GM21717 (cell line): ENCODE measurements at regions not wholly inside any gene's neighbourhood (a gene's known extent, or its start where the extent isn't known, plus 50 kb on each side); places are given as distances from the start of the nearest gene placed in this dataset.

Experiments
- ATAC-seq: cut with Tn5 transposase; IDR thresholded peaks from one replicate; pipeline ENCODE4 v1.9.1; 2021; ENCODE audit warnings: mild to moderate bottlenecking, moderate library complexity; ENCODE audit not compliant: unreplicated experiment

GRCh38 chr7:110322796-110323195 lies 768.1 kb upstream of the LRRN3 start:
- no peak for ATAC-seq

- ATAC-seq = no peak
These were observed 764.0 kb upstream of the LRRN3 start for GRCh38 chr7:110326966-110327365.

GRCh38 chr7:110336423-110336822 lies 754.5 kb upstream of the LRRN3 start:
- ATAC-seq = no peak

GRCh38 chr7:110337646-110338045 lies 753.3 kb upstream of the LRRN3 start:
- no peak for ATAC-seq

DNA sequence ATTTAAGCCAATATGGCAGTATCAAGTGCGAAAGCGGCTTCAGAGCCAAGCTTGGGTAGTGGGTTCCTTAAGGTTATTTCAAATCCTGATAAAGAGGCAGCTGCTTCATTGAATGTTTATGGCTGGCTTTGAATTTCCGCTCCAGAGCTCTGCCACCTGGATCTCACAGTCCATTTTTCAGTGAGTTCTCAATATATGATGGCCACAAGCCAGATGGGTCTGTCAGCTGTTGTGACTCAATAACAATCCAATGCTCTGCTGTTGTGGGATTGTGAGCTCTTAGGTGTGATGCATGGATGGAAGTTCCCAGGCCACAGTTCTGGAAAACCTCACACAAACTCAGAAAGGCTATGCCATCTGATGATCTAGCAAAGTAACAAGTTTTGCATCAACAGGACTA lies 743.8 kb upstream of the LRRN3 start:
- ATAC-seq = no peak

- no peak for ATAC-seq
These were observed 734.5 kb upstream of the LRRN3 start for GRCh38 chr7:110356438-110356837.

DNA sequence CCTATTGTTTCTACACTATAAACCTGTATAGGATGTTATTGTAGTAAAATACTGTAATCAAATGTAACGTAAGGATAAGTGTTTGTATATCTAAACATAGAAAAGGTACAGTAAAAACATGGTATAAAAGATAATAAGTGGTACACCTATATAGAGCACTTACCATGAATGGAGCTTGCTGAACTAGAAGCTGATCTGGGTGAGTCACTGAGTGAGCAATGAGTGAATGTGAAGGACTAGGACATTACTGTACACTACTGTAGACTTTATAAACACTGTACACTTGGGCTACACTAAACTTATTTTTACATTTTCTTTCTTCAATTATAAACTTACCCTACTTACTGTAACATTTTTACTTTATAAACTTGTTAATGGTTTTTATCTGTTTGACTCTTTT lies 732.9 kb upstream of the LRRN3 start:
- no peak for ATAC-seq

DNA sequence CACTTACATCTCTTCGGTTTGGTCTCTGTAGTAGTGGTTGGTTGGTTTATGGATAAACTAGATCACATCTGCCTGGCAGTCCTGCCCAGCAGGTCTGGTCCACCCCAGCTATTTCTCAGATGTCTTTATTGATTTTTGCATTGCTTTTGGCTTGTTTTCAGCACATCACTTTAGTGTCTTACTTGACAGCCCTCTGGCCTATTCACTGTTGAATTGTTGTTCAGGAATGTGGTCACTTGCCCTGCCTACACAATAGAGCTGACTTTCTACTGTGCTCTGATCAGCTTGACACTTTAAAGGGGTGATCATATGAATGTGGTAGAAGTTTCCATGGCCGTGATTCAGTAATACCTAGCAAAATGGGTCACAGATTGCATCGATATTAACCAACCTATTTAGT lies 719.2 kb upstream of the LRRN3 start:
- no peak for ATAC-seq

- ATAC-seq = no peak
These were observed 718.2 kb upstream of the LRRN3 start for GRCh38 chr7:110372685-110373084.

DNA sequence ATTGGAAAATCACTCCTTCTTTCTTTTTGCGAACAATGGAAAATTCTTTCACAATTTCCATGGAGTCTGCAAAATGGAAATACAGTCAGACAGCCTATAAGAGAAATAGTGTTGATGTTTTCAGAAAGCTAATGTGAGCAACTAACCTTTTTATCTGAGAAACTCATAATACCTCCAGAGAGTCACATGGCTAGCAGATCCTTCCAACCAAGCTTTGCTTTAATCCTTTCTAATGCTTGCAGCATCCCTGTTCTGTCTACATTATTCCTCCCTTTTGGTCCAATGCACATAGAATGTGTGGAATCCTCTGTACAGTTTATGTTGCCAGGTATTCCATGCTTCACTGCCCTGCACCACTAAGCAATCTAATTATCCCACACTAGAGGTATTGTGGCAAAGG lies 717.5 kb upstream of the LRRN3 start:
- no peak for ATAC-seq

DNA sequence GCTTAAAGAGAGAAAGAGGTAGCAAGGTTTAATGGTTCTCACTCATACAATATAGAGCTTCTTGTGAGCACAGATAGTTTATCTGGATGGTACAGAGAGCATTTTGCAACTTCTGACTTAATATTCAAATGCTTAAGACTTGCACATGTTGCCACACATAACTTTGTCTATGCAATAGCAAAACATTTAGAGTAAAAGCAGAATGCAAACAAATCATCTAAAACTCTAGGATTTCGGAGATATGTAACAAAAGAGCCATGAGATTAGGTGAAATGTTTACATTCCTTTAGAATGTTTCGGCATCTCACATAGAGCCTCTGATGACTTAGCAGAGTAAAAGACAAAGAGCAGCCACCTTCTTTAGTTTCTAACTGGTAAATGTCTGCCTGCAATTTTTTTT lies 717.1 kb upstream of the LRRN3 start:
- no peak for ATAC-seq

GRCh38 chr7:110375068-110375467 lies 715.9 kb upstream of the LRRN3 start:
- ATAC-seq = no peak

- no peak for ATAC-seq
These were observed 708.2 kb upstream of the LRRN3 start for GRCh38 chr7:110382736-110383135.

DNA sequence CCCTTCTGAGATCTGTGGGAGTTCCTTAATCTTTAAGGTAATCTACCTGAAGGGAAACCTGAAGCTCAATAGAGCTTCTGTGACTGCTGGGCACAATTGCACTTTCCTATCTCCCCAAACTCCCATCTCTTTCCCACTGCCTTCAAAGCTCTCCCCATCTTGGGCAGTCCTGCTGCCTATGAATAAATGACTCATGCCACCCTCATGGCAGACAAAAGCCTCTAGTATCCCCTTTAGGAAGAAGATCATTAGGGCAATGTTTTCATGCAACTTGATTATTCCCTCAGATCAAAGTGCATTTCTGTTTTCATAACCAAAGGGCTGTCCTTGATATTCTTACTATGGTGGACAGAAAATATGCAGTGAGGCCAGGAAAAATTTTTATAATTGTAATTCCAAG lies 704.9 kb upstream of the LRRN3 start:
- ATAC-seq = no peak

GRCh38 chr7:110386913-110387312 lies 704.0 kb upstream of the LRRN3 start:
- ATAC-seq = no peak

DNA sequence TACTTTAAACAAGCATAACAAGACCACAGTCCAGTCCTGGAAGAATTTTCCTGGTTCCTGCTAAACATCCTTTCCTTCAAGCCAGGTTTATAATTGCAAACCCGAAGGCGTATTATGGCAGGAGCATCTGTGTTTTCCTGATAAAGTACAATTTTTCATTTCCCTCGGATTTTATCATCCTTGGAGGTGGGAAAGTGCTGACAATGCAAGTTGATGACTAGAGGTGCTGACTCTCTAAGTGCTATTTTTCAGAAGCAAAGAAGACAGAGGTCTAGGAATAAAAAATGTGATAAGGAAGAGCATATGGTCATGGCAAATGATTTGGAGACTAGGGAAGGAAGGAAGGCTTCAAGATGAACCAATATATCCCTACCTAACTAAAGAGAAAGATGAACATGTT lies 703.2 kb upstream of the LRRN3 start:
- ATAC-seq = no peak

DNA sequence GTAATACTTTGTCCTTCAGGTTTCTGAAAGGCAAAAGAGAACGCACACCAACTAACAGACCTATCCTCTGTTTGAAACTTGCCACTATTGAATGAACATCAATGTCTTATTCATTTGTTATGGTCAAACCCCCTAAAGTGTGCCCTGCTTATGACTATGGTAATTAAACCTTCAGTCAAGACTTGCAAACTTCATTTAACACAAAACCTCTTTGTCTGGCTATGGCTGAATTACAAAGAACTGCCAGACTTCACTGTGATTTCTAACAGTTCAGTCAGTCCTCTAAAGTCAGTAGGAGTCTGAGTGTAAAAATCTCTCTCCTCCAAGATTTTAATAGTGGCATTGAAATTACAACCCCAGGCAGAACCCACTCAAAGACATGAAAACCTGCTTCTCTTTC lies 702.5 kb upstream of the LRRN3 start:
- no peak for ATAC-seq

DNA sequence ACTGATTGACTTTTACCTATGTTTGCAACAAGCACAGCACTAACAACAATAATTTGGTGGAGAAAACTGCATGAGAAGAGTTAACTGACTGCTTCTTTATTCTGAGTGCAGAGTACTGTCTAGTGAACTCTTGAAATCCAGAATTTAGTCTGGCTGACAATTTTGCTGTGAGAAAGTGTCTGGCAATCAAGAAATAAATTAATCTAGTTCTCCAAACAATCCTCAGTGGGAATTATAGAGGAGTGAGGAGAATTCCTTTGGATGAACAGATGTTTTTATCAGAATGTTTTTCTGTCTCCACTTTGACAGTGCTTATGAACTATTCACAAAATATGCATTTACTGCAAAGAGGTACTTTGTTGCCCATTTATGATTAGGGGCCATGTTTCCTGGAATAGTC lies 694.9 kb upstream of the LRRN3 start:
- no peak for ATAC-seq

DNA sequence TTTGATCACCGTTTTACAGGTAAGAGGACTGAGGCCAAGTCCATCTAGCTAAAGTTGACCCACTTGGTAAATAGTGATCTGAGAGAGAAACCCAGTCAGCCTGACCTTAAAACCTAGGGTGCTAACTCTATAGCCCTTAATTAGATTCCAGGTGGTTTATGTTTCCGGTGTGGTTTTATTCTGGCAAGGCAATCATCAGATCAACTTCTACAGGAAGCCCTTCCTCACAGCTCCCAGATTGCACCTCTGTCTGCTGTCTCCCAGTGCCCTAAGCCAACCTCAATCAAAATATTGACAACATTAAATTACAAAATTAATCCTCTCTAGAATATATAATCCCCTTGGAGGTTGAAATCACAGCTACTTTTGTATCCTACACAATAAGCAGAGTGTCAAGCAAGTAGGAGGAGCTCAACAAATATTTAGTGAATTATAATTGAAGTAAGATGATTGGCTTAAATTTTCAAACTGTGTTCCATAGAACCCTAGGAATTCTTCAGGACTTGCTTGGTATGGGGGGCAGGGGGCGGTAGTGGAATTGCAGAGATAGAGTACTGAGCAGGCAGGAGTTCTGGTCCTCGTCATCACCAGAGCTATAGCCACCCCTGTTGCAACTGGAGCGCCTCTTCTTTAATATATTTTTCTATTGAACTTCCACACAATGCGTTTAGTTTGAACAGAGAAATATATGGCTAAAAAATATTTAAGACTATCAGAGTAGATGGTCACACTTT lies 692.8 kb upstream of the LRRN3 start:
- no peak for ATAC-seq

- ATAC-seq = no peak
These were observed 691.5 kb upstream of the LRRN3 start for GRCh38 chr7:110399421-110399820.

DNA sequence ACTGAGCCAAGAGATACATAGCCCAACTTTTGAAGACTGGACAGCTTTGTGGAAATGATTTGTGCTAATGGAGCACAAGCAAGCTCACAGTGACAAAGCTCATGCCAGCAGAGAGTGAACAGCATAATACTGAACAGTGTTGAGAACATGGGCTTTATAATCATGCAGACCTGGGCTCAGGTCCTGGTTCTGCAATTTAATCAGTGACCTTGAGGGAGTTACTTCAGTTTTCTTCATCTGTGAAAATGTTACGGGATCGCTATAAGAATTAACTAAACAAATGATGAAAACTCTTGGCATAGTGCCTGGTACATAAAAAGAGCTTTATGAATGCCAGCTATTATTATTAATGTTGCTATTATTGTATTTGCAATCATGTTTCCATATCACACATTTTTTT lies 690.5 kb upstream of the LRRN3 start:
- no peak for ATAC-seq

- no peak for ATAC-seq
These were observed 683.7 kb upstream of the LRRN3 start for GRCh38 chr7:110407242-110407641.

- no peak for ATAC-seq
These were observed 683.2 kb upstream of the LRRN3 start for GRCh38 chr7:110407706-110408105.
